ENCODE measurements at regions not wholly inside any gene's neighbourhood (a gene's known extent, or its start where the extent isn't known, plus 50 kb on each side); places are given as distances from the start of the nearest gene placed in this dataset.

GRCh38 chr10:129074939-129075338 is 392.1 kb upstream of the MGMT start:
- TF ChIP-seq CTCF (IDR thresholded peaks at IDR 0.05; ENCODE audit: low read length) = no peak
- no peak for TF ChIP-seq EZH2 (IDR thresholded peaks at IDR 0.05; ENCODE audit: borderline replicate concordance, low read length)
